Cardiac septum (tissue), 1 donor: ENCODE measurements at regions not wholly inside any gene's neighbourhood (a gene's known extent, or its start where the extent isn't known, plus 50 kb on each side); places are given as distances from the start of the nearest gene placed in this dataset.

Experiments used
- DNase-seq: peaks from one replicate; pipeline ENCODE4 v3.0.0-alpha.2; 2020; ENCODE audit warnings: low spot score
- intact Hi-C: fragments of 100-400 bp; cut with DNase I; formaldehyde crosslinking; loops from one replicate; pipeline ENCODE4 v1.14.0; 2022
- donor health status: DM: no; HTN: no; CAD: no.

- intact Hi-C loops: loop anchor here (5.0 kb wide), 1 partner anchor 361 kb away; no protein-coding TSS in a partner anchor
- no peak for DNase-seq
Observed at GRCh38 chr6:163948250-163948649, 533.7 kb downstream of the QKI start.

- intact Hi-C loops: loop anchor here (5.0 kb wide), 1 partner anchor 360 kb away; no protein-coding TSS in a partner anchor
- no peak for DNase-seq
Observed at GRCh38 chr6:163947276-163947675, 532.8 kb downstream of the QKI start.

- no peak for DNase-seq
- intact Hi-C loops: loop anchor here (5.0 kb wide), 1 partner anchor 359 kb away; no protein-coding TSS in a partner anchor
Observed at GRCh38 chr6:163946437-163946836, 531.9 kb downstream of the QKI start.

GRCh38 chr6:163945808-163946207 is 531.3 kb downstream of the QKI start:
- intact Hi-C loops: loop anchor here (5.0 kb wide), 1 partner anchor 359 kb away; no protein-coding TSS in a partner anchor
- no peak for DNase-seq

GRCh38 chr6:163944897-163945296 is 530.4 kb downstream of the QKI start:
- DNase-seq: no peak

GRCh38 chr6:163943607-163944385 is 529.3 kb downstream of the QKI start:
- intact Hi-C loops: no loop called here
- no peak for DNase-seq

More at GRCh38 chr6:163944897-163945296, 530.4 kb downstream of the QKI start:
- intact Hi-C loops: loop anchor here (5.0 kb wide), 1 partner anchor 358 kb away; no protein-coding TSS in a partner anchor

GRCh38 chr6:163942790-163943189 is 528.3 kb downstream of the QKI start:
- intact Hi-C loops: no loop called here
- DNase-seq: no peak

- no peak for DNase-seq
- intact Hi-C loops: no loop called here
Observed at GRCh38 chr6:163941624-163941976, 527.1 kb downstream of the QKI start.

- no peak for DNase-seq
- intact Hi-C loops: no loop called here
Observed at GRCh38 chr6:163940705-163941623, 526.4 kb downstream of the QKI start.

- DNase-seq: no peak
- intact Hi-C loops: no loop called here
Observed at GRCh38 chr6:163937071-163937470, 522.6 kb downstream of the QKI start.

GRCh38 chr6:163935158-163935762 is 520.7 kb downstream of the QKI start:
- intact Hi-C loops: no loop called here

GRCh38 chr6:163930012-163930411 is 515.5 kb downstream of the QKI start:
- intact Hi-C loops: no loop called here
- DNase-seq: no peak

More at GRCh38 chr6:163935158-163935762, 520.7 kb downstream of the QKI start:
- no peak for DNase-seq

- intact Hi-C loops: no loop called here
- no peak for DNase-seq
Observed at GRCh38 chr6:163929538-163929937, 515.0 kb downstream of the QKI start.

- no peak for DNase-seq
- intact Hi-C loops: no loop called here
Observed at GRCh38 chr6:163926642-163927041, 512.1 kb downstream of the QKI start.

GRCh38 chr6:163925839-163926238 is 511.3 kb downstream of the QKI start:
- intact Hi-C loops: no loop called here
- no peak for DNase-seq

- intact Hi-C loops: no loop called here
- no peak for DNase-seq
Observed at GRCh38 chr6:163923658-163924411, 509.3 kb downstream of the QKI start.

- intact Hi-C loops: no loop called here
Observed at GRCh38 chr6:163922562-163922961, 508.0 kb downstream of the QKI start.

GRCh38 chr6:163919652-163920051 is 505.1 kb downstream of the QKI start:
- no peak for DNase-seq
- intact Hi-C loops: no loop called here

More at GRCh38 chr6:163922562-163922961, 508.0 kb downstream of the QKI start:
- no peak for DNase-seq
